NCI-H524 (cell line): ENCODE measurements at regions not wholly inside any gene's neighbourhood (a gene's known extent, or its start where the extent isn't known, plus 50 kb on each side); places are given as distances from the start of the nearest gene placed in this dataset.

Source experiments
- DNase-seq, 2 experiments: peaks; one replicate each; lab custom pipeline; 2025; lab: John Stamatoyannopoulos, UW

- no peak for DNase-seq
Measured at GRCh38 chr14:61108496-61109141, 127.6 kb downstream of the SLC38A6 start.

GRCh38 chr14:61107869-61108493 is 126.9 kb downstream of the SLC38A6 start:
- DNase-seq = no peak

DNA sequence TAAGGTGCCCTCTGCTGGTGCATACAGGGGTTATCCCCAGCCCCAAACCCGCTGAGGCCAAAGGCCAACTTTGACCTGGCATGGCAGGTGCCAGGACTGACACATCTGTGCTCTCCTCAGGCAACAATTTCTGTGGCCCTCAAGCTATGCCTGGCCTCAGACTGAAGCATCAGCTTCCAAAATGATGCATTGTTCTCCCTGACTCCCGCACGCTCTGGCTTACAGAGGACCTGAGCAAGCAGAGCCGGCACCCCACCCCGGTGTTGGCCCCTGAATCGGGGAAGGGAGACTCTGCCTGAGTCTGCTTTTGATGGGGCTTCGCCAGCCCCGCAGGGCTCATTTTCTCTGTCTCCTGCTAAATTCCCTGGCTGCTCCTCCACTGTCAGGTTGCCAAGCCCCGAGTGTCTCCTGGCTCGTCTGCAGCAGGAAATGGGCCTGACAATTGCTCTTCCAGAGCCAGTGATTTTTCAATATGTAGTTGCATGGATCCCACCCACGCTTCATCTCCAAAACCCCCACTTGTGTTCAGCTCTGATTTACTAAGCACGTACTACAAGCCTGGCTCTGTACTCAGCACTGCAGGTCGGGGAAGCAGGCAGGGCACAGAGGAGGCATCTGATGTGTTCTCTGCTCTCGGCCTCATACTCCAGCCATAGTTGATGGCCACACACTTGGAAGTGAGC is 126.1 kb downstream of the SLC38A6 start:
- no peak for DNase-seq

GRCh38 chr14:61106271-61106958 is 125.4 kb downstream of the SLC38A6 start:
- peak in 1 of 2 experiments; percentile 32 for DNase-seq

GRCh38 chr14:61104358-61104757 is 123.3 kb downstream of the SLC38A6 start:
- DNase-seq = no peak

DNA sequence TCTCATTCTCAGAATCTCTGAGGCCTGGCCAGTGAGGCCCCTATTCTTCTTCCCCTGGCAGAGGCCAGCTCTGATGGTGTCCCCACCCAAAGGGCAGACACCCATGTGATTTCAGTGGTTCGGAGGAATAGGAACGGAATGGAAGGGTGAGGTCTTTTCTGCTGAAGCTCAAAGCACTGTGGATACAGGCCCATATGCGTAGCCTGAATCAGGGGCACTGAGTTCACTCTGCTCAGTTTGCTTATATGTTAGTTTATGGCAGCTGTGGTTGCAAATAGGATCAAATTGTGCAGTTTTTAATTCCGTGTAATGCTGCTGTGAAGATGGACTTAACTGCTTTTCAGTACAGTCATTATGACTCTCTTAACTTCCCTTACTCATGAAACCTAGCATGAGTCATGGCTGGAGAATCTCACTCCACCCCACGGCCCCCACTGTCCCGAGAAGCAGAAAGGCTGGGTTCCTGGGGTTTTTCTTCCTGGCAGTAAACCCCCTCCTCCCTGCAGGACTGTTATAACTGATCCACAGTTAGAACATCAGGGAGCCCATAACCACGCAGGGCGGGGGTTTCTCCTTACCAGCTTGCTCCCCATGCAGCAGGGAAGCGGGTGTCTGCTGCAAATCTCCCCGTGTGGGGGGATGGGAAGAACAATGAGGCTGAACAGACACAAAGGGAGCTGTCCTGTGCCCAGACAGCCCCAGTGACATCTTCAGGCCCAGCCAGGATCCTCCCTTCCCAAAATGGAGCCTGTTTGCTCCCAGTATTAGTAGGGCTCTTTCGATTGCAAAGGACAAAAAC is 122.7 kb downstream of the SLC38A6 start:
- no peak for DNase-seq

GRCh38 chr14:61102549-61103466 is 121.8 kb downstream of the SLC38A6 start:
- DNase-seq = no peak
